ENCODE measurements at regions not wholly inside any gene's neighbourhood (a gene's known extent, or its start where the extent isn't known, plus 50 kb on each side); places are given as distances from the start of the nearest gene placed in this dataset.

DNA sequence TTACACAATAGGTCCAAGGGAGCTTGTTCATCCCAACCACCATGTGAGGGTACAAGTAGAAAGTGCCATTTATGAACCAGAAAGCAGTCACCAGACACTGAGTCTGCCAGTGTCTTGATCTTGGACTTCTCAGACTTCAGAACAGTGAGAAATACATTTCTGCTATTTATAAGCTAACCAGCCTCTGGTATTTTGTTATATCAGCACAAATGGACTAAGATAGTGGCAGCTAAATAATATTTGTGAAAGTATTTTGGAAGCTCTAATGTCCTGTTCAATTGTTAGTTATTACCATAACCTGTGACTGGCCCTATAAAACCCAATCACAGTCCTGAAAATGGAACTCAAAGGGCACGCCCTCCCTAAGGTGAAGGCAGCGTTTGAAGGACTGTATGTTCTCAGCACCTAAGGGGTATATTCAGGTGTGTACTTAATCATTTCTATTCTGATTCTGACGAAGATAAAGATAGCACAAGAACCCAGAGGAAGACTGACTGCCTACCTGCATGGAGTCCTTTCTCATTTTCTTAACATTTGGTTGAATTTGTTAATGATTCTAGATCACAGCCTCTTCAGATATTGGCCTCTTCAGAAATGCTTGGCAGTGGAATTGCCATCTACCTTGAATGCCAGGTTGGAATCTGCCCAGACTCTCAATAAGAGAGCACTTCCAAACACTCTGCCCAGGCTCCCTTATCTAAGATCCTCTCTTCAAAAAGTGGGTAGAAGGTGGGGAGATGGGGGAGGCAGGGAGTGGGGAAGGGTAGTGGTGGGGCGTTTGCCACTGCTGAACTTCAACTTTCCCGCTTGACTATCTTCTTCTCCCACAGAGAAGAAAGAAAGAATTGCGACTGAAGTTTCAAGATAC is 104.0 kb upstream of the PPP2R5A start:
- TF ChIP-seq CTCF (conservative IDR thresholded peaks at IDR 0.05) (no peak), ZFX (IDR thresholded peaks at IDR 0.05) (no peak)

Measured in C4-2B (cell line).